Upper lobe of left lung (tissue), 6 donors: ENCODE measurements at regions not wholly inside any gene's neighbourhood (a gene's known extent, or its start where the extent isn't known, plus 50 kb on each side); places are given as distances from the start of the nearest gene placed in this dataset.

Experiments used
- ATAC-seq, 2 donors: fragments of 200-7000 bp; cut with Tn5 transposase; one replicate each; pipeline ENCODE4 v1.9.1; 2022; ENCODE audit warnings: mild to moderate bottlenecking in 2 of 2, moderate library complexity in 2 of 2; ENCODE audit not compliant: low FRiP score in 2 of 2
- DNase-seq, 2 donors: peaks; one replicate each; pipeline ENCODE4 v3.0.0-alpha.2; 2019 to 2020
- H3K27ac ChIP-seq, 4 donors: fragments of 200-600 bp; sonication (generic); one replicate each; pipeline ENCODE4 v1.5.1; 2016 to 2019
- H3K27me3 ChIP-seq, 4 donors: fragments of 200-600 bp; sonication (generic); one replicate each; pipeline ENCODE4 v1.5.1; 2017 to 2019
- H3K36me3 ChIP-seq, 4 donors: fragments of 200-600 bp; sonication (generic); one replicate each; pipeline ENCODE4 v1.5.1; 2016 to 2019
- H3K4me1 ChIP-seq, 4 donors: fragments of 200-600 bp; sonication (generic); one replicate each; pipeline ENCODE4 v1.5.1; 2018 to 2019
- H3K4me3 ChIP-seq, 4 donors: fragments of 200-600 bp; sonication (generic); one replicate each; pipeline ENCODE4 v1.5.1; 2017 to 2019; ENCODE audit warnings: mild to moderate bottlenecking in 2 of 4, moderate library complexity in 1 of 4
- H3K9me3 ChIP-seq, 4 donors: fragments of 200-600 bp; sonication (generic); one replicate each; pipeline ENCODE4 v1.5.1; 2018 to 2019
- EP300 ChIP-seq, 4 donors: sonication (generic); formaldehyde crosslinking; IDR thresholded peaks; one replicate each; pipeline ENCODE4 v1.5.1; 2017; ENCODE audit warnings: antibody characterized with exemption in 4 of 4, control low read depth in 2 of 4
- POLR2A ChIP-seq, 4 donors: fragments of 450-650 bp; IDR thresholded peaks; one replicate each; pipeline ENCODE4 v1.5.1; 2016 to 2017; ENCODE audit warnings: antibody characterized with exemption in 4 of 4, mild to moderate bottlenecking in 2 of 4
- POLR2AphosphoS5 ChIP-seq, 2 donors: sonication (generic); formaldehyde crosslinking; IDR thresholded peaks; one replicate each; pipeline ENCODE4 v1.5.1; 2017; ENCODE audit warnings: antibody characterized with exemption in 2 of 2
- WGBS, 2 donors: methylation state at CpG; one replicate each; pipeline ENCODE4 v1.1.5; 2017 to 2018; 5-methylcytosine and 5-hydroxymethylcytosine counted together
- TF ChIP-seq, protein P1 (sequence below), 6 experiments: fragments of 450-650 bp in 4 of 6; fragments of 200-600 bp in 2 of 6; sonication (generic) in 2 of 6; IDR thresholded peaks; one replicate each; pipeline ENCODE4 v1.5.1; 2016 to 2019; ENCODE audit warnings: antibody characterized with exemption in 6 of 6
- donor health status: DM: no; HTN: no; CAD: no; lungs with moderate emphysema.
- donor health status: DM: no; HTN: yes; CAD: no; lungs with severe emphysema.

DNA sequence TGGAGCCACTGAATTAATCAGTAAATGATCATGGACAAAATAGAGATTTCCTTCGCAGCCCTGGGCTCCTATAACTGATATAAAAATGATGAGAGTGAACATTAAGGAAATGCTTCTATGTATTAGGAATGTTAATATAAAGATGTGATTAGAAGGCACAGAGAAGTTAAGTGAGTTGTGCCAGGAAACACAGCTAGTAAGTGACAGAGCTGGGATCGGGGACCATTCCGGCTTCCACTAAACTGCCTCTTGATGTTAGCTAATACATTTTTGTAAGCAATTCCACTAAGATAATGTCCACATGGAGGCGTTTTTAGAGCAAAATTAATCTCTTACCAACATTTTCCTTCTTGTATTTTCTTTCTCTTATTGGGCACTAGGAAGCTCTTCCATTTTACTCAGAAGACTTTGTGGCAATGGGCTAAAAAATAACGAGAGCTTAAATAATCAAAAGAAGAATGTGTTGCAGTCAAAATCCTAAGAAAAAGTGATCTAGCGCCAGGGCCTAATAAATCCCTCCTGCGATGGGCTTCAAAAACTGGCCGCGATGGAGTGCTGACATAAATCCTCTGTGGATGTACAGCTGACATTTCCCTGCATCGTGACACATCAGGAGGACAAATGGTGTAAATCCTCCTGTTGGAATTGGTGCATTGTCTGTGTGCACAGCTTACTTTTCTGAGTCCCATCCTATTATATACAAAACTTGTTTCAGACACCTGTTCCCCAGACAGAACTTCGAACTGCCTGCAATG lies 326.1 kb upstream of the MAF start:
- 88 to 89% methylated on average over 11 of the region's 11 CpGs for WGBS, 2 donors

DNA sequence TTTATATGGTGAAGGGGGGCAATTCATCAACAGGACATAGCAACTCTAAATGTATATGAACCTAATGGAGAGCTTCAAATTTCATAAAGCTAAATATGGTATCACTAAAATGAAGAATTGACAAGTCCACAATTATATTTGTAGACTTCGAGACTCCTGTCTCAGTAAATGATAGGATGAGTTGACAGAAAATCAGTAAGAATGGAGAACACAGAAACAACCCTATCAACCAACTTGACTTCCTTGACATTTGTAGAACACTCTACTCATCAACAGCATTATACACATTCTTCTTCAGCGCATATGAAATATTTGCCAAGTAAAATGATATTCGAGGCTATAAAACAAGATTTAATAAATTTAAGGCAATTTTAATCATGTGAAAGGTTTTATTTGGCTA lies 322.9 kb upstream of the MAF start:
- Histone ChIP-seq H3K27me3 (no peaks in the 10 kb centered on the region), H3K27ac (no peak overlapping the region), H3K4me3 (no peak overlapping the region), H3K4me1 (no peaks in the 10 kb centered on the region), H3K36me3 (no peaks in the 10 kb centered on the region), H3K9me3 (no peaks in the 10 kb centered on the region)
- DNase-seq, result no peak
- ATAC-seq, result no peak
- 87 to 89% methylated on average over 3 of the region's 3 CpGs for WGBS, 2 donors
- TF ChIP-seq, protein P1, sequence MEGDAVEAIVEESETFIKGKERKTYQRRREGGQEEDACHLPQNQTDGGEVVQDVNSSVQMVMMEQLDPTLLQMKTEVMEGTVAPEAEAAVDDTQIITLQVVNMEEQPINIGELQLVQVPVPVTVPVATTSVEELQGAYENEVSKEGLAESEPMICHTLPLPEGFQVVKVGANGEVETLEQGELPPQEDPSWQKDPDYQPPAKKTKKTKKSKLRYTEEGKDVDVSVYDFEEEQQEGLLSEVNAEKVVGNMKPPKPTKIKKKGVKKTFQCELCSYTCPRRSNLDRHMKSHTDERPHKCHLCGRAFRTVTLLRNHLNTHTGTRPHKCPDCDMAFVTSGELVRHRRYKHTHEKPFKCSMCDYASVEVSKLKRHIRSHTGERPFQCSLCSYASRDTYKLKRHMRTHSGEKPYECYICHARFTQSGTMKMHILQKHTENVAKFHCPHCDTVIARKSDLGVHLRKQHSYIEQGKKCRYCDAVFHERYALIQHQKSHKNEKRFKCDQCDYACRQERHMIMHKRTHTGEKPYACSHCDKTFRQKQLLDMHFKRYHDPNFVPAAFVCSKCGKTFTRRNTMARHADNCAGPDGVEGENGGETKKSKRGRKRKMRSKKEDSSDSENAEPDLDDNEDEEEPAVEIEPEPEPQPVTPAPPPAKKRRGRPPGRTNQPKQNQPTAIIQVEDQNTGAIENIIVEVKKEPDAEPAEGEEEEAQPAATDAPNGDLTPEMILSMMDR (IDR thresholded peaks at IDR 0.05), result no peak
- TF ChIP-seq POLR2AphosphoS5 (IDR thresholded peaks at IDR 0.05) (no peak), POLR2A (IDR thresholded peaks at IDR 0.05) (no peak), EP300 (IDR thresholded peaks at IDR 0.05) (no peak)

More for the DNA sequence above, 326.1 kb upstream of the MAF start:
- H3K4me1 ChIP-seq, result no peaks in the 10 kb centered on the region
- no peaks in the 10 kb centered on the region for H3K36me3 ChIP-seq
- H3K27ac ChIP-seq, result no peak overlapping the region
- DNase-seq (no peak), ATAC-seq (no peak)
- H3K27me3 ChIP-seq, result no peaks in the 10 kb centered on the region
- H3K4me3 ChIP-seq, result no peak overlapping the region
- no peak for TF ChIP-seq POLR2A (IDR thresholded peaks at IDR 0.05)
- no peak for TF ChIP-seq POLR2AphosphoS5 (IDR thresholded peaks at IDR 0.05)
- TF ChIP-seq, protein P1 (IDR thresholded peaks at IDR 0.05), result no peak
- TF ChIP-seq EP300 (IDR thresholded peaks at IDR 0.05), result no peak
- H3K9me3 ChIP-seq, result no peaks in the 10 kb centered on the region

DNA sequence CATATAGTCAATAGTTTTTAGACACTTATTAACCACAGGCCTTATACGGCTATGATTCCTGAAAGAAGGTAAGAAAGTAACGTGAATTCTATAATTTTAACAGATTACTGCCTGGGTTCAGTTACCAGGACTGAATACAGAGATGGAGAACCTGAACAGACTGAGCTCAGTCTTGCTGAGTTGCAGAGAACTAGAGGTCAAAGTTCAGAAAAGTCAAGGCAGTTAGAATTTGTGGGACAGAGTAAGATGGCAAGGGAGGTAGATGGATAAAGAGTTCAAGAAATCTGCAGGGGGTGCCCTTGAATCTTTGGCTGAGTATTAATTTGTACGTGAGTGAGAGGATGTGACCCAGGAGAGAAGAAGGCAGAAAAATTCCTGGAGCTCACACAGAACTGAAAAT lies 320.1 kb upstream of the MAF start:
- DNase-seq (no peak), ATAC-seq (no peak)
- Histone ChIP-seq H3K9me3 (no peaks in the 10 kb centered on the region), H3K36me3 (no peaks in the 10 kb centered on the region), H3K4me3 (no peak overlapping the region), H3K4me1 (no peaks in the 10 kb centered on the region), H3K27ac (no peak overlapping the region), H3K27me3 (no peaks in the 10 kb centered on the region)
- no peak for TF ChIP-seq EP300 (IDR thresholded peaks at IDR 0.05)
- no peak for TF ChIP-seq POLR2A (IDR thresholded peaks at IDR 0.05)
- no peak for TF ChIP-seq POLR2AphosphoS5 (IDR thresholded peaks at IDR 0.05)
- TF ChIP-seq, protein P1 (IDR thresholded peaks at IDR 0.05), result no peak
- WGBS, 2 donors, result 85 to 90% methylated on average over 3 of the region's 3 CpGs

DNA sequence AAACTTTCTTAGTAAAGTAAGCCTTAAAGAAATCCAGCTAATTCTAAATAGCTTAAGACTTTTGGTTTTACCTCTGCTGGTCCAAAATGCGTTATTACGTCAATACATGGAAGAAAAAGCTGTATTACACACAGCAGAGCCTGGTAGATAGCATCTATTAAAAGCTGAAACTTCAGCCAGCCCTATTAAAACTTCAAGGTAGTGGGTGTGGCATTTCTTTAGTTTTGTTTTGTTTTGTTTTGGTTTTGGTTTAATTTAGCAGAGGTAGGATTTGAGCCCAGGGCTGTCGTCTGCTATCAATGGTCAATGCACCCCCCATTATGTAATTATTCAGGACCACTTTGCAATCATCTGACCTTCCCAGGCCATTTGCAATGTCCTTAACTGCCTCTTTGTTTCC lies 318.4 kb upstream of the MAF start:
- Histone ChIP-seq H3K27me3 (no peaks in the 10 kb centered on the region), H3K27ac (no peak overlapping the region), H3K4me3 (no peak overlapping the region), H3K36me3 (no peaks in the 10 kb centered on the region), H3K9me3 (no peaks in the 10 kb centered on the region), H3K4me1 (no peaks in the 10 kb centered on the region)
- no peak for ATAC-seq
- no peak for DNase-seq
- WGBS, 2 donors, result 82 to 85% methylated on average over 3 of the region's 3 CpGs
- TF ChIP-seq POLR2AphosphoS5 (IDR thresholded peaks at IDR 0.05) (no peak), POLR2A (IDR thresholded peaks at IDR 0.05) (no peak), EP300 (IDR thresholded peaks at IDR 0.05) (no peak)
- TF ChIP-seq, protein P1 (IDR thresholded peaks at IDR 0.05), result no peak

DNA sequence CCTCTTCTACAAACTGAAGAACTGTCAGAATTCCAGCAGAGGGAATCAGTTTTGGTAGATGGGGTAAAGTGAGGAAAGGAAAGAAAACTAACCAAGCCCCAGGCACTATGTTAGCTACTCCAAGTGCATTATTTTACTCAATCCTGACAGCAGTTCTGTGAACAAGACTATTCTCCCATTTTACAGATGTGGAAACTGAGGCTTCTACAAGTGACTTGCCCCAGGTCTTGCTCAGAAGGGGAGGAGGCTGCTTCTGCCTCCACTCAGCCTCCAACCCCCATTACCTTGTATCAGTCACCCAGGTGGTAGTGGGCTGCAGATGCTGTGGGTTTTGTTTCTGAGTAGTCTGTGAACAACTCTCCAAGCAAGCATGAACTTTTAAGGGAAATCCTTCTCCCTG lies 315.2 kb upstream of the MAF start:
- no peak for TF ChIP-seq POLR2A (IDR thresholded peaks at IDR 0.05)
- TF ChIP-seq, protein P1 (IDR thresholded peaks at IDR 0.05), result no peak
- TF ChIP-seq EP300 (IDR thresholded peaks at IDR 0.05), result no peak
- no peak for TF ChIP-seq POLR2AphosphoS5 (IDR thresholded peaks at IDR 0.05)
- no peak overlapping the region for H3K27ac ChIP-seq
- no peak for DNase-seq

More for the DNA sequence above, 315.2 kb upstream of the MAF start:
- no peak for ATAC-seq
- Histone ChIP-seq H3K36me3 (no peaks in the 10 kb centered on the region), H3K4me3 (no peak overlapping the region), H3K4me1 (no peaks in the 10 kb centered on the region), H3K27me3 (no peaks in the 10 kb centered on the region), H3K9me3 (no peaks in the 10 kb centered on the region)
